Right lobe of liver (tissue), 6 donors: ENCODE measurements at regions not wholly inside any gene's neighbourhood (a gene's known extent, or its start where the extent isn't known, plus 50 kb on each side); places are given as distances from the start of the nearest gene placed in this dataset.
A peak's percentile ranks its signal among the peaks of the same experiment; 100 is the strongest.

ENCODE experiments used
- ATAC-seq, 4 donors: fragments of 200-7000 bp; cut with Tn5 transposase; one replicate each; pipeline ENCODE4 v1.9.1; 2020; ENCODE audit warnings: mild to moderate bottlenecking in 4 of 4, moderate library complexity in 4 of 4
- DNase-seq, 3 donors: peaks; one replicate each; pipeline ENCODE4 v3.0.0-alpha.2; 2020
- H3K27ac ChIP-seq, 3 donors: fragments of 200-600 bp; one replicate each; pipeline ENCODE4 v1.8.0; 2022
- H3K27me3 ChIP-seq, 2 donors: fragments of 200-600 bp; one replicate each; pipeline ENCODE4 v1.8.0; 2022
- H3K36me3 ChIP-seq, 4 donors: fragments of 200-600 bp; sonication (generic) in 1 of 4; one replicate each; pipeline versions ENCODE4 v1.5.1 to v1.8.0; 2017 to 2022; ENCODE audit warnings: control low read depth in 1 of 4
- H3K4me1 ChIP-seq, 4 donors: fragments of 200-600 bp; sonication (generic) in 1 of 4; one replicate each; pipeline versions ENCODE4 v1.5.1 to v1.8.0; 2017 to 2022; ENCODE audit warnings: control low read depth in 1 of 4
- H3K4me3 ChIP-seq, 3 donors: fragments of 200-600 bp; one replicate each; pipeline ENCODE4 v1.8.0; 2022
- H3K9me3 ChIP-seq, 4 donors: fragments of 200-600 bp; sonication (generic) in 1 of 4; one replicate each; pipeline versions ENCODE4 v1.5.1 to v1.8.0; 2017 to 2022; ENCODE audit warnings: control low read depth in 1 of 4
- CTCF ChIP-seq, 4 donors: fragments of 200-600 bp in 3 of 4; fragments of 450-650 bp in 1 of 4; IDR thresholded peaks; one replicate each; pipeline versions ENCODE4 v1.5.1 to v1.8.0; 2016 to 2022; ENCODE audit warnings: antibody characterized with exemption in 4 of 4, mild to moderate bottlenecking in 2 of 4
- POLR2A ChIP-seq: fragments of 450-650 bp; IDR thresholded peaks from one replicate; pipeline ENCODE4 v1.6.1; 2017; ENCODE audit warnings: antibody characterized with exemption, mild to moderate bottlenecking
- WGBS: methylation state at CpG from one replicate; pipeline ENCODE4 v1.1.6; 2018; ENCODE audit warnings: low coverage, low lambda C conversion rate; ENCODE audit not compliant: insufficient coverage; ENCODE audit errors: missing lambda C conversion rate; 5-methylcytosine and 5-hydroxymethylcytosine counted together
- intact Hi-C, 2 donors: fragments of 100-400 bp; cut with DNase I; formaldehyde crosslinking; loops; one replicate each; pipeline versions ENCODE4 v1.11.2 to v1.14.1; 2022
- donor health status: DM: no; HTN: yes; CAD: no.
- donor health status: DM: no; HTN: no; CAD: no.
- donor health status: DM: no; HTN: no; CAD: no.
- donor health status: DM: no; HTN: yes; CAD: no.
- donor health status: DM: no; HTN: yes; CAD: no.

GRCh38 chr22:48746789-48747425 is 1080.8 kb downstream of the BRD1 start:
- no peak for TF ChIP-seq POLR2A
- TF ChIP-seq CTCF (IDR thresholded peaks at IDR 0.05) = no peak
- intact Hi-C loops = no loop called here
- no peaks in the 10 kb centered on the region for H3K36me3 ChIP-seq
- H3K9me3 ChIP-seq = no peaks in the 10 kb centered on the region
- WGBS = 55% methylated on average over 2 of the region's 13 CpGs
- H3K4me1 ChIP-seq = no peaks in the 10 kb centered on the region
- no peak overlapping the region for H3K4me3 ChIP-seq
- no peak overlapping the region for H3K27ac ChIP-seq
- ATAC-seq (no peak), DNase-seq (no peak)
- no peaks in the 10 kb centered on the region for H3K27me3 ChIP-seq

GRCh38 chr22:48745842-48746788 is 1081.6 kb downstream of the BRD1 start:
- no peak for TF ChIP-seq POLR2A
- TF ChIP-seq CTCF (IDR thresholded peaks at IDR 0.05) = no peak
- no peak for ATAC-seq
- H3K27ac ChIP-seq = no peak overlapping the region
- H3K36me3 ChIP-seq = no peaks in the 10 kb centered on the region
- no peaks in the 10 kb centered on the region for H3K4me1 ChIP-seq
- no peaks in the 10 kb centered on the region for H3K27me3 ChIP-seq
- no peak overlapping the region for H3K4me3 ChIP-seq
- H3K9me3 ChIP-seq = no peaks in the 10 kb centered on the region
- WGBS = 52% methylated on average over 5 of the region's 32 CpGs
- intact Hi-C loops = no loop called here
- DNase-seq = no peak

- H3K27me3 ChIP-seq = no peaks in the 10 kb centered on the region
- no peak overlapping the region for H3K4me3 ChIP-seq
- WGBS = 69% methylated on average over 6 of the region's 40 CpGs
- no peak overlapping the region for H3K27ac ChIP-seq
- H3K9me3 ChIP-seq = no peaks in the 10 kb centered on the region
- intact Hi-C loops = no loop called here
- no peaks in the 10 kb centered on the region for H3K36me3 ChIP-seq
- TF ChIP-seq CTCF (IDR thresholded peaks at IDR 0.05) = no peak
- no peak for TF ChIP-seq POLR2A
- ATAC-seq (peak in 1 of 4 donors; percentile 36), DNase-seq (no peak)
- H3K4me1 ChIP-seq = no peaks in the 10 kb centered on the region
Measured at GRCh38 chr22:48744967-48745841, 1082.5 kb downstream of the BRD1 start.

- Histone ChIP-seq H3K9me3 (no peaks in the 10 kb centered on the region), H3K27me3 (no peaks in the 10 kb centered on the region), H3K4me3 (no peak overlapping the region), H3K27ac (no peak overlapping the region), H3K36me3 (no peaks in the 10 kb centered on the region), H3K4me1 (no peaks in the 10 kb centered on the region)
- peak in 2 of 3 donors; percentile 28 to 32 for DNase-seq
- WGBS = 86% methylated on average over 2 of the region's 11 CpGs
- TF ChIP-seq POLR2A (no peak), CTCF (IDR thresholded peaks at IDR 0.05) (no peak)
- ATAC-seq = no peak
- intact Hi-C loops = no loop called here
Measured at GRCh38 chr22:48744283-48744641, 1083.4 kb downstream of the BRD1 start.
